Calu3 (cell line): ENCODE measurements at regions not wholly inside any gene's neighbourhood (a gene's known extent, or its start where the extent isn't known, plus 50 kb on each side); places are given as distances from the start of the nearest gene placed in this dataset.

Experiments used
- BruUV-seq: library from RNA; stranded (reverse); fragments of 400-500 nt; replicated peaks from 2 replicates; lab custom pipeline; 2021; lab: Mats Ljungman, UMichigan
- CTCF ChIA-PET: fragments of 300-600 bp; sonication (Branson Sonifier 250); formaldehyde crosslinking; loops from one replicate; lab custom pipeline; 2022; ENCODE audit warnings: antibody characterized with exemption; lab: Charles Lee
- DNase-seq: peaks from one replicate; pipeline ENCODE4 v3.0.0; 2022
- H3K27ac Mint-ChIP-seq: one replicate; pipeline ENCODE4 v1.8.0; 2022; ENCODE audit warnings: mixed read lengths; ENCODE audit not compliant: unreplicated experiment
- H3K27me3 Mint-ChIP-seq: one replicate; pipeline ENCODE4 v1.8.0; 2022; ENCODE audit warnings: mixed read lengths; ENCODE audit not compliant: unreplicated experiment
- H3K36me3 Mint-ChIP-seq: one replicate; pipeline ENCODE4 v1.8.0; 2022; ENCODE audit warnings: mild to moderate bottlenecking, moderate library complexity, mixed read lengths; ENCODE audit not compliant: insufficient read depth, unreplicated experiment
- H3K4me1 Mint-ChIP-seq: one replicate; pipeline ENCODE4 v1.8.0; 2022; ENCODE audit warnings: mild to moderate bottlenecking, low read depth, mixed read lengths; ENCODE audit not compliant: unreplicated experiment
- H3K4me3 Mint-ChIP-seq: one replicate; pipeline ENCODE4 v1.8.0; 2022; ENCODE audit warnings: mild to moderate bottlenecking, low read depth, moderate library complexity, mixed read lengths; ENCODE audit not compliant: unreplicated experiment
- H3K9me3 Mint-ChIP-seq: one replicate; pipeline ENCODE4 v1.8.0; 2022; ENCODE audit warnings: low read depth, mixed read lengths; ENCODE audit not compliant: unreplicated experiment
- intact Hi-C: fragments of 100-400 bp; cut with micrococcal nuclease; formaldehyde crosslinking; loops from one replicate; pipeline ENCODE4 v1.10.0; 2022; ENCODE audit not compliant: unreplicated experiment
- TF ChIP-seq, protein P1 (sequence below): fragments of 200-600 bp; IDR thresholded peaks from one replicate; pipeline ENCODE4 v1.8.0; 2022; ENCODE audit warnings: antibody characterized with exemption; ENCODE audit not compliant: unreplicated experiment

DNA sequence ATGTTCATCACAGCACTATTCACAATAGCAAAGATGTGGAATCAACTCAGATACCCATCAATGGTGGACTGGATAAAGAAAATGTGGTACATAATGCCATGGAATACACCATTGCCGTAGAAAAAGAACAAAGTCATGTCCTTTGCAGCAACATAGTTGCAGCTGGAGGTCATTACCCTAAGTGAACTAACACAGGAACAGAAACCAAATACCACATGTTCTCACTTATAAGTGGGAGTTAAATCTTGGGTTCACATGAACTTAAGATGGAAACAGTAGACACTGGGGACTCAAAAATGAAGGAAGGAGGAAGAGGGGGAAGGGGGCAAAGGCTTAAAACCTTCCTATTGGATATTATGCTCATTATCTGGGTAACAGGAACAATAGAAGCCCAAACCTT is 228.1 kb upstream of the RAB6C start:
- Mint-ChIP-seq H3K4me1 (no peaks in the 10 kb centered on the region), H3K27me3 (peaks cover 13% of the 10 kb centered on the region), H3K27ac (no peak overlapping the region), H3K9me3 (peaks cover 8% of the 10 kb centered on the region), H3K4me3 (no peak overlapping the region), H3K36me3 (no peaks in the 10 kb centered on the region)
- TF ChIP-seq, protein P1, sequence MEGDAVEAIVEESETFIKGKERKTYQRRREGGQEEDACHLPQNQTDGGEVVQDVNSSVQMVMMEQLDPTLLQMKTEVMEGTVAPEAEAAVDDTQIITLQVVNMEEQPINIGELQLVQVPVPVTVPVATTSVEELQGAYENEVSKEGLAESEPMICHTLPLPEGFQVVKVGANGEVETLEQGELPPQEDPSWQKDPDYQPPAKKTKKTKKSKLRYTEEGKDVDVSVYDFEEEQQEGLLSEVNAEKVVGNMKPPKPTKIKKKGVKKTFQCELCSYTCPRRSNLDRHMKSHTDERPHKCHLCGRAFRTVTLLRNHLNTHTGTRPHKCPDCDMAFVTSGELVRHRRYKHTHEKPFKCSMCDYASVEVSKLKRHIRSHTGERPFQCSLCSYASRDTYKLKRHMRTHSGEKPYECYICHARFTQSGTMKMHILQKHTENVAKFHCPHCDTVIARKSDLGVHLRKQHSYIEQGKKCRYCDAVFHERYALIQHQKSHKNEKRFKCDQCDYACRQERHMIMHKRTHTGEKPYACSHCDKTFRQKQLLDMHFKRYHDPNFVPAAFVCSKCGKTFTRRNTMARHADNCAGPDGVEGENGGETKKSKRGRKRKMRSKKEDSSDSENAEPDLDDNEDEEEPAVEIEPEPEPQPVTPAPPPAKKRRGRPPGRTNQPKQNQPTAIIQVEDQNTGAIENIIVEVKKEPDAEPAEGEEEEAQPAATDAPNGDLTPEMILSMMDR: no peak
- no TSS peak for BruUV-seq
- intact Hi-C loops: no loop called here
- CTCF ChIA-PET: no interaction called here
- DNase-seq: no peak

DNA sequence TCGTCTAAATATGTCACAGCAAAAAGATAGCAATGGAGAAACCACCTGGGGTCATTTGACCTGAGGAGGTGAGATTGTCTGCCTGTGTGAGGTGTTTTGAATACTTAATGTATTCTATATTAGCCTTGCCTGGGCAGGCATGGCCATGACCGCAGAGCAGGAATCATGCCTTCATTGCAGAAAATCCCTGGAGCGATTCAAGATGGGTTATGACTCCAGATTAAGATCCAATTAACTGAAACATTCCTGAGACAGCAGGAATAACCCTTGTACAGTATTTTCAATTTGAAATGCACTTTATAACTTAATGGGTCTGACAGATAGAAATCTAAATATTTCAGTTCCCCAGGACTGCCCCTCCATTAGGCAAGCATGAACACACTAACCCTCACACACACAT is 227.3 kb upstream of the RAB6C start:
- intact Hi-C loops: no loop called here
- Mint-ChIP-seq H3K27ac (no peak overlapping the region), H3K9me3 (peaks cover 8% of the 10 kb centered on the region), H3K4me1 (no peaks in the 10 kb centered on the region), H3K4me3 (no peak overlapping the region), H3K27me3 (peaks cover 13% of the 10 kb centered on the region), H3K36me3 (no peaks in the 10 kb centered on the region)
- no TSS peak for BruUV-seq
- TF ChIP-seq, protein P1: no peak
- CTCF ChIA-PET: no interaction called here
- no peak for DNase-seq

DNA sequence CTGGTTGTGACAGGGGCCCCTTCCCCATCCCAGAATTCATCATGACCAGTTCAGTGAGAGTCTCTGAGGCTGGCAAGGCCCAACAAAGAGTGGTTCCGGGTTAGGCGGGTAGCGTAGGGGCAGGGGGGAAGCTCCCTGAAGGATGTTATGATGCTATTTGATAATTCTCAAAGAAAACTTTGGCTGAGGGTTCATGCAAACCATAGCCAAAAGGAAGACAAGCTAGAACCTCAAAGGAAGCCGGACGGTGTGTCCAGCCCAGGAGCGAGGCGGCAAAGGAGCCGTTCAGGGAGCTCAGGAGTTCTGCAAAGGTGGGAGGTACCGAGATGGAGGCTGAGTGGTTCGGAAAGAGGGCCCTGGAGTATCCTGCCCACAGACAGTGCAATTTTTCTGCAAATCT is 226.8 kb upstream of the RAB6C start:
- H3K27ac Mint-ChIP-seq: no peak overlapping the region
- H3K27me3 Mint-ChIP-seq: peaks cover 13% of the 10 kb centered on the region
- no peaks in the 10 kb centered on the region for H3K36me3 Mint-ChIP-seq
- CTCF ChIA-PET: no interaction called here
- no peaks in the 10 kb centered on the region for H3K4me1 Mint-ChIP-seq
- peaks cover 8% of the 10 kb centered on the region for H3K9me3 Mint-ChIP-seq
- TF ChIP-seq, protein P1: no peak
- no peak for DNase-seq
- intact Hi-C loops: no loop called here
- H3K4me3 Mint-ChIP-seq: no peak overlapping the region
- no TSS peak for BruUV-seq

DNA sequence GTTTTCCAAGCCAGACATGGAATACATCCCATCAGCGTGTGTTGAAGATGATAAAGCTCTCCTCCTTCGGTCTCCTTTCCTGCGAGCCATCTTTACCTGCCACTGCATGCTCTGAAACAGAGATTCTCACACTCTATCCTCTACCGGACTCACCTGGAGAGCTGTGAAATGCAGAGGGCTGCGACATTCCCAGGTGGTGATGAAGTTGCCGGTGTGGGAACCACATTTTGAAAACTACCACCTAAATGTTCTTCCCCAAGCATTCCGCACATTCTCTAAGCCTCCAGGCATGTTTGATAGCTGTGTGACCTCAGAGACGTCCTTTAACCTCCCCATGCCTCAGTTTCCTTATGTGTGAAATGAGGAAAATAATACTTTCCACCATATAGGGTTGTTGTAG is 226.2 kb upstream of the RAB6C start:
- intact Hi-C loops: no loop called here
- BruUV-seq: no TSS peak
- Mint-ChIP-seq H3K4me3 (no peak overlapping the region), H3K4me1 (no peaks in the 10 kb centered on the region), H3K27ac (no peak overlapping the region), H3K36me3 (no peaks in the 10 kb centered on the region), H3K27me3 (peaks cover 13% of the 10 kb centered on the region), H3K9me3 (peaks cover 8% of the 10 kb centered on the region)
- TF ChIP-seq, protein P1: no peak
- DNase-seq: no peak
- CTCF ChIA-PET: no interaction called here
